GM21447 (cell line): ENCODE measurements at regions not wholly inside any gene's neighbourhood (a gene's known extent, or its start where the extent isn't known, plus 50 kb on each side); places are given as distances from the start of the nearest gene placed in this dataset.
"Not testable (repeated sequence)": the region's sequence is repeated elsewhere in the genome, so short reads cannot be mapped to it uniquely, and the experiment has no call there.

ENCODE experiments used
- ATAC-seq: cut with Tn5 transposase; IDR thresholded peaks from one replicate; pipeline ENCODE4 v1.9.1; 2021; ENCODE audit not compliant: unreplicated experiment

DNA sequence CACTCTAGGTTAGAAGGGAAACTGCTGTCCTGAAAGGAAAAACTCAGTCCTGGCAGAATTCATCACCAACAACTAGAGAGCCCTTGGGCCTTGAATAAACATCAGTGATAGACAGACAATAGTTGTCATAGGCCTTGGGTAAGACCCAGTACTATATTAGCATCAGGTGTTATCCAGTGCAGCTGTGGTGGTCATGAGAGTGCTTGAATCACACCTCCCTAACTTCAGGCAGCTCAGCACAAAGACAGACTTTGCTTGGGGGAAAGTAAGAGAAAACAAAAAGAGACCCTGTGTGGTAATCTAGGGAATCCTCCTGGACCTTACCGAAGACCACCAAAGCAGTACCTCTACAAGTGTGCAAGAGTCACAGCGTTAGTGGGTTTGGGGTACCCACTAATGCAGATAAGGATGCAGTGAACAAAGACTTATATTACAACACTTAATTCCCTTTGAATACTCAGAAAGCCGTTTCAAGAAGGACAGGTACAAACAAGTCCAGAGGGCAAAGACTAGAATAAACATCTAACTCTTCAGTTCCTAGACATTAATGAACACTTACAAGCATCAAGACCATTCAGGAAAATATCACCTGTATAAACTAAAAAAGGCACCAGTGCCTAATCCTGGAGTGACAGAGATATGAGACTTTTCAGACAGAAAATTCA lies 332.3 kb upstream of the EPHA3 start:
- no peak for ATAC-seq

- no peak for ATAC-seq
Measured at GRCh38 chr3:88779482-88779881, 327.9 kb upstream of the EPHA3 start.

- ATAC-seq = no peak
Measured at GRCh38 chr3:88784925-88785324, 322.5 kb upstream of the EPHA3 start.

GRCh38 chr3:88785841-88786240 lies 321.6 kb upstream of the EPHA3 start:
- ATAC-seq = no peak

- ATAC-seq = no peak
Measured at GRCh38 chr3:88795503-88795902, 311.9 kb upstream of the EPHA3 start.

DNA sequence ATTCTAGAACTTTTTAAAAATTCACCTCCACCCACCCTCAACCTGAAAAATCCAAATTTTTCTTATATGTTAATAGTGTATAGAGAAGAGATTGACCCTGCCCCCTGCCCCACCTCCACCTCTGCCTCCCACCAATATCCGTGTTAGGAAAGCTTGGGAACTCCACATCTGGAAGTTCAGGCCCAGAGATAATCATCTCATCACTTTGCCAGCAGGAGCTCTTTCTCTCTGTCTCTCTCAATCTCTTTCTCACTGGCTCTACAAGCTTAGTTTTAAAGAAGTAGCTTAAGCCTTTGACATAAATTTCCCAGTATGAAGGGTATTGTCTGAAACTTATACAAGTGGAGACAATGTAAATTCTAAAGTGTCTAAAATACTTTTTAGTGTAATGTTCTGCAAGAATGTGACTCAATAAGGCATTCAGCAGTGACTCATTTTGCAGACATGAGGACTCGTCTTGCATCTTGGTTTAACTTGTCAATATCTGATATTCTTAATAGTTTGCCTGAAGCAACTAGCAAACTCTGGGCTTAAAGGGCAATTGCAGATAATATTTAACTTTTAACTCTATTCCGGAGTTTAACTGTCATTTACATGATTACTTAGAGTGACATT lies 299.8 kb upstream of the EPHA3 start:
- no peak for ATAC-seq

- no peak for ATAC-seq
Measured at GRCh38 chr3:88809993-88810392, 297.4 kb upstream of the EPHA3 start.

- no peak for ATAC-seq
Measured at GRCh38 chr3:88810455-88810854, 297.0 kb upstream of the EPHA3 start.

DNA sequence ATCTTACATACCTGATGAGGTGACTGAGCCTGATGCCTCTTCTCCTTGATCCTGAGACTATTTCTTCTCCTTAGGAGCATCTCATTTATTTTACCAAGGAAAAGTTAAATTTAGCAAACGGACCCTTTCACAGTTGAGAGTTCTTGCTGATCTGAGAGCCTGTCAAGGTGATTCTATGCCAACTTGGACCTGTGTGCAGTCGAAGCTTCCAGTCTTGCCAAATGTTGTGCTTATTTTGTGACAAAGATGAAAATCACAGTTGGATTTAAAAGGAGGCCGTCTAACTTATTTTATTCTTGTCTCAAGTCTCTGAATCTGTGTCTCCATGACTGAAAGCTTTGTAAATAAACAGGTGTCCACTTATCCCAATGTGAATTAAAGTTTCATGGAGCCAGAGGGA lies 296.3 kb upstream of the EPHA3 start:
- no peak for ATAC-seq

- ATAC-seq = no peak
Measured at GRCh38 chr3:88812576-88812975, 294.8 kb upstream of the EPHA3 start.

- ATAC-seq = no peak
Measured at GRCh38 chr3:88816445-88816844, 291.0 kb upstream of the EPHA3 start.

- ATAC-seq = no peak
Measured at GRCh38 chr3:88824666-88825564, 282.5 kb upstream of the EPHA3 start.

DNA sequence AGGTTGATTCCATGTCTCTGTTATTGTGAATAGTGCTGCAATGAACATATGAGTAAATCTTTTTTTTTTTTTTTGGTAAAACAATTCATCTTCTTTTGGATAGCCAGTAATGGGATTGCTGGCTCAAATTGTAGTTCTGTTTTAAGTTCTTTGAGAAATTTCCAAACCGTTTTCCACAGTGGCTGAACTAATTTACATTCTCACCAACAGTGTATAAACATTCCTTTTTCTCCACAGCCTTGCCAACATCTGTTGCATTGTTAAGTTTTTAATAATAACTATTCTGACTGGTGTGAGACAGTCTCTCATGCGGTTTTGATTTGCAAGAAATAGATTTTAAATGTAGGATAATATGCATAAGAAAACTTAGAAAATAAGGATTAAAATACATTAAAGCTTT lies 279.0 kb upstream of the EPHA3 start:
- ATAC-seq = no peak

- no peak for ATAC-seq
Measured at GRCh38 chr3:88852606-88853005, 254.8 kb upstream of the EPHA3 start.

DNA sequence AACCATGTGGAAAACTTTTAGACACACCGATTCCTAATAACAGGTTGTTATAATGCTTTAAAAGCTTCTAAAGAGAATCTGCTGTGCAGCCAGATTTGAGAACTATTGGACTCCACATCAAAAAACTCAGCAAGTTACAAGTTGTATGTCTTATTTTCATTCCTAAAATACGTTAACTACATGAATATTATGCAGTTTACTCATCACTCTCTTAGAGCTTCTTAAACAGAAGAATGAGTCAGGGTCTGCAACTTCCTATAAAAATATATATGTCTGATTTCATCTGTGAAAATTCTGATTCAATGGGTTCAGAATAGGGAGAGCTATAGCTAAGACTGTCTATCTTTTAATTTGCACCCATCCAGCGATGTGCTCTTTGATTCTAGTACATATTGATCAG lies 244.2 kb upstream of the EPHA3 start:
- ATAC-seq = no peak

- no peak for ATAC-seq
Measured at GRCh38 chr3:88876724-88877123, 230.7 kb upstream of the EPHA3 start.

DNA sequence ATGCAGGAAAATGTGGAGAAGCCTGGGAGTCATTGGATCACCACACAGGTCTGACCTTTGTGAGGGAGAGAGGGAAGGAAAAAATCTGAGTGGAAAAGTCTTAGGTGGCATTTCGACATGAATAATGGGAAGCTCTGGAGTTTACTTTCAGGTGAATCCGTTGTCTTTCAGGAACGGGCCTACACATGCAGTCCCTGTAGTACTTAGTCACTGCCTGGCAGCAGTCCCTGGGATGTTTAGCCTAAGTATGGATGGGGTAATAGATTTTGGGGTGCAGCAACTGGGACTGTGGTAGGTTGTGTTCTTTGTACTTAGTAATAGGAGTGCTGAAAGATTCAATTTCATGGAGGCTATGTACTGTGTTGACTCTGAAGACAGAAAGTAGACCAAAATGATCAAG lies 227.5 kb upstream of the EPHA3 start:
- no peak for ATAC-seq

- peak; percentile 94 for ATAC-seq
Measured at GRCh38 chr3:88882121-88882520, 225.3 kb upstream of the EPHA3 start.

DNA sequence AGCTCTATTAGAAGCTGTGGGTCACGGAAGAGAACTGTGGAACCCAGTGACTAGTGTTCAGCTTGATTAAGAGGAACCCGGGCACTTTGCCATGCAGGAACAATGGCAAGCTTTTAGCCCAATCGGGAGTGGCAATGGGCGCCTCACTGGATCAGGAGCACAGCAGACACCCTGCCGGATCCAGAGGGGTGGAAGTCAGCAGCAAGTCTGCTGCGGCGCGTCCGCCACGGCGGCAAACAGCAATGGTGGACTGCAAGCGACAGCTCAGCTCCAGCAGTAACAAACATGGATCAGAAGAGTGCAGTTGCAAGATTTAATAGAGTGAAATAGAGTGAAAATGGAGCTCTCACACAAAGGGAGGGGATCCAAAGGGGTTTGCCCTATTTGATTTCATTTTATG lies 220.8 kb upstream of the EPHA3 start:
- not testable (repeated sequence) for ATAC-seq

GRCh38 chr3:88896026-88896425 lies 211.4 kb upstream of the EPHA3 start:
- no peak for ATAC-seq

- ATAC-seq = no peak
Measured at GRCh38 chr3:88912294-88912877, 195.0 kb upstream of the EPHA3 start.

GRCh38 chr3:88918841-88919240 lies 188.6 kb upstream of the EPHA3 start:
- no peak for ATAC-seq
